ENCODE measurements at regions not wholly inside any gene's neighbourhood (a gene's known extent, or its start where the extent isn't known, plus 50 kb on each side); places are given as distances from the start of the nearest gene placed in this dataset.

GRCh38 chr18:44589693-44590355 lies 90.9 kb upstream of the SETBP1 start:
- Histone ChIP-seq H3K27me3 (no peaks in the 10 kb centered on the region), H3K4me3 (no peak overlapping the region), H3K36me3 (no peaks in the 10 kb centered on the region), H3K4me1 (peaks cover 0 to 24% (median 4%) of the 10 kb centered on the region in 4 donors), H3K27ac (peak overlapping the region; percentile 17 to 65 (median 52)), H3K9me3 (no peaks in the 10 kb centered on the region)
- intact Hi-C loops (cut with DNase I; ENCODE audit: low total_unique reads) (no loop called here), in situ Hi-C loops (cut with MboI; ENCODE audit: low pct_ligation_motif_present in 1 of 4, low pct_unique_long_range_greater_than_20kb in 1 of 4, low sequenced_read_pairs in 3 of 4) (no loop called here)
- TF ChIP-seq POLR2AphosphoS5 (IDR thresholded peaks at IDR 0.05) (peak; percentile 23 to 43 (median 24)), CTCF (IDR thresholded peaks at IDR 0.05) (no peak)
- WGBS, 2 donors (ENCODE audit: low coverage in 1 of 2) = 74 to 80% methylated on average over 3 of the region's 3 CpGs
- DNase-seq = no peak

- intact Hi-C loops (cut with DNase I; ENCODE audit: low total_unique reads) = no loop called here
- in situ Hi-C loops (cut with MboI; ENCODE audit: low pct_ligation_motif_present in 1 of 4, low pct_unique_long_range_greater_than_20kb in 1 of 4, low sequenced_read_pairs in 3 of 4) = no loop called here
- Histone ChIP-seq H3K27ac (peak overlapping the region; percentile 32 to 57 (median 43)), H3K9me3 (no peaks in the 10 kb centered on the region), H3K36me3 (no peaks in the 10 kb centered on the region), H3K4me3 (no peak overlapping the region), H3K4me1 (peaks cover 0 to 28% (median 4%) of the 10 kb centered on the region in 4 donors), H3K27me3 (no peaks in the 10 kb centered on the region)
- DNase-seq = no peak
- WGBS, 2 donors (ENCODE audit: low coverage in 1 of 2) = 80 to 87% methylated on average over 1 of the region's 1 CpG
- no peak for TF ChIP-seq POLR2AphosphoS5 (IDR thresholded peaks at IDR 0.05)
- TF ChIP-seq POLR2A (IDR thresholded peaks at IDR 0.05) = no peak
- TF ChIP-seq CTCF (IDR thresholded peaks at IDR 0.05) = no peak
- TF ChIP-seq EP300 (IDR thresholded peaks at IDR 0.05; ENCODE audit: low read depth) = no peak
Observed at GRCh38 chr18:44590956-44591670, 89.6 kb upstream of the SETBP1 start.

- Histone ChIP-seq H3K9me3 (no peaks in the 10 kb centered on the region), H3K4me3 (no peak overlapping the region), H3K36me3 (no peaks in the 10 kb centered on the region), H3K27me3 (no peaks in the 10 kb centered on the region), H3K27ac (peak overlapping the region; percentile 7 to 57 (median 40)), H3K4me1 (peaks cover 0 to 28% (median 4%) of the 10 kb centered on the region in 4 donors)
- intact Hi-C loops (cut with DNase I; ENCODE audit: low total_unique reads) (no loop called here), in situ Hi-C loops (cut with MboI; ENCODE audit: low pct_ligation_motif_present in 1 of 4, low pct_unique_long_range_greater_than_20kb in 1 of 4, low sequenced_read_pairs in 3 of 4) (no loop called here)
- TF ChIP-seq POLR2A (IDR thresholded peaks at IDR 0.05) (no peak), POLR2AphosphoS5 (IDR thresholded peaks at IDR 0.05) (peak in 2 of 3 donors; percentile 10 to 24), CTCF (IDR thresholded peaks at IDR 0.05) (no peak), EP300 (IDR thresholded peaks at IDR 0.05; ENCODE audit: low read depth) (no peak)
- DNase-seq = no peak
- 62 to 64% methylated on average over 2 of the region's 2 CpGs for WGBS, 2 donors (ENCODE audit: low coverage in 1 of 2)
Observed at GRCh38 chr18:44592639-44593038, 88.0 kb upstream of the SETBP1 start.

- intact Hi-C loops (cut with DNase I; ENCODE audit: low total_unique reads) (no loop called here), in situ Hi-C loops (cut with MboI; ENCODE audit: low pct_ligation_motif_present in 1 of 4, low pct_unique_long_range_greater_than_20kb in 1 of 4, low sequenced_read_pairs in 3 of 4) (no loop called here)
- Histone ChIP-seq H3K4me1 (peaks cover 0 to 17% (median 4%) of the 10 kb centered on the region in 4 donors), H3K4me3 (no peak overlapping the region), H3K9me3 (no peaks in the 10 kb centered on the region), H3K36me3 (no peaks in the 10 kb centered on the region), H3K27me3 (no peaks in the 10 kb centered on the region), H3K27ac (no peak overlapping the region)
- 82% methylated on average over 3 of the region's 3 CpGs; no CpG with 5 or more reads in 1 of the 2 donors for WGBS, 2 donors (ENCODE audit: low coverage in 1 of 2)
- TF ChIP-seq EP300 (IDR thresholded peaks at IDR 0.05; ENCODE audit: low read depth) (no peak), CTCF (IDR thresholded peaks at IDR 0.05) (no peak), POLR2A (IDR thresholded peaks at IDR 0.05) (no peak), POLR2AphosphoS5 (IDR thresholded peaks at IDR 0.05) (no peak)
- DNase-seq = no peak
Observed at GRCh38 chr18:44594799-44595467, 85.8 kb upstream of the SETBP1 start.

All from transverse colon (tissue), 4 donors.